PC-3 (cell line): ENCODE measurements at regions not wholly inside any gene's neighbourhood (a gene's known extent, or its start where the extent isn't known, plus 50 kb on each side); places are given as distances from the start of the nearest gene placed in this dataset.

Experiments used
- EZH2 ChIP-seq: fragments of 300-600 bp; sonication (generic); IDR thresholded peaks from one replicate; pipeline ENCODE4 v1.6.1; 2017; ENCODE audit warnings: antibody characterized with exemption, mild to moderate bottlenecking, low read length; ENCODE audit not compliant: unreplicated experiment
- TF ChIP-seq, protein P1 (sequence below): fragments of 300-600 bp; sonication (generic); conservative IDR thresholded peaks from 2 replicates; pipeline ENCODE4 v1.5.1; 2017; ENCODE audit warnings: antibody characterized with exemption, low read depth, mild to moderate bottlenecking, low read length

DNA sequence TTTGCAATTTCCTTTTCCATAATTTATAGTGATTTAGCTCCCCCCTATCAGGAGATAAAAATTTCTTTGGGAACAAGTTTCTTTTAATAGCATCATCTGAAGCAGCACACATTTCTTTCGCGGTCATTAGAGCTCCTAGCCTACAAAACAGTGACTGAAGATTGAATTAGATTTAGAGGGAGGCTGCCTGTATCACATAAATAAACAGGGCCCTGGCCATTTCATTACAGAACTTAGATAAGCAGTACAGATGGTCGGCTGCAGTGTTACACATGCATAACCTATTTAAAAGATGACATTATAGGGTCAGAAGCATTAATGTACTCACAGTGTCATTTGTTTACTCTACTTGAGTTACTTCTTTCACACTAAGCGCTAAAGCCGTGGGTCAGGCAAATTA lies 81.4 kb upstream of the SLC25A26 start:
- TF ChIP-seq, protein P1, sequence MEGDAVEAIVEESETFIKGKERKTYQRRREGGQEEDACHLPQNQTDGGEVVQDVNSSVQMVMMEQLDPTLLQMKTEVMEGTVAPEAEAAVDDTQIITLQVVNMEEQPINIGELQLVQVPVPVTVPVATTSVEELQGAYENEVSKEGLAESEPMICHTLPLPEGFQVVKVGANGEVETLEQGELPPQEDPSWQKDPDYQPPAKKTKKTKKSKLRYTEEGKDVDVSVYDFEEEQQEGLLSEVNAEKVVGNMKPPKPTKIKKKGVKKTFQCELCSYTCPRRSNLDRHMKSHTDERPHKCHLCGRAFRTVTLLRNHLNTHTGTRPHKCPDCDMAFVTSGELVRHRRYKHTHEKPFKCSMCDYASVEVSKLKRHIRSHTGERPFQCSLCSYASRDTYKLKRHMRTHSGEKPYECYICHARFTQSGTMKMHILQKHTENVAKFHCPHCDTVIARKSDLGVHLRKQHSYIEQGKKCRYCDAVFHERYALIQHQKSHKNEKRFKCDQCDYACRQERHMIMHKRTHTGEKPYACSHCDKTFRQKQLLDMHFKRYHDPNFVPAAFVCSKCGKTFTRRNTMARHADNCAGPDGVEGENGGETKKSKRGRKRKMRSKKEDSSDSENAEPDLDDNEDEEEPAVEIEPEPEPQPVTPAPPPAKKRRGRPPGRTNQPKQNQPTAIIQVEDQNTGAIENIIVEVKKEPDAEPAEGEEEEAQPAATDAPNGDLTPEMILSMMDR, result no peak
- no peak for TF ChIP-seq EZH2
